Gastrocnemius medialis (tissue), 4 donors: ENCODE measurements at regions not wholly inside any gene's neighbourhood (a gene's known extent, or its start where the extent isn't known, plus 50 kb on each side); places are given as distances from the start of the nearest gene placed in this dataset.

Experiments used
- ATAC-seq, 2 donors: fragments of 150-250 bp; one replicate each; pipeline ENCODE4 v1.9.1; 2016
- DNase-seq, 2 donors: peaks; one replicate each; pipeline ENCODE4 v3.0.0-alpha.2; 2019
- H3K27ac ChIP-seq, 4 donors: fragments of 200-600 bp; sonication (generic); 1 replicate in 1 of 4; 2 replicates in 3 of 4; pipeline ENCODE4 v1.5.1; 2016 to 2018; ENCODE audit warnings: mild to moderate bottlenecking in 2 of 4, moderate library complexity in 1 of 4
- H3K27me3 ChIP-seq, 3 donors: fragments of 200-600 bp; sonication (generic) in 2 of 3; 1 replicate in 1 of 3; 2 replicates in 2 of 3; pipeline versions ENCODE4 v1.5.1 to v1.6.0; 2016 to 2019; ENCODE audit warnings: mild to moderate bottlenecking in 1 of 3, moderate library complexity in 1 of 3
- H3K36me3 ChIP-seq, 2 donors: fragments of 200-600 bp; sonication (generic) in 1 of 2; one replicate each; pipeline ENCODE4 v1.5.1; 2017 to 2018
- H3K4me1 ChIP-seq, 2 donors: fragments of 200-600 bp; sonication (generic) in 1 of 2; one replicate each; pipeline ENCODE4 v1.5.1; 2016 to 2017; ENCODE audit warnings: mild to moderate bottlenecking in 2 of 2
- H3K4me3 ChIP-seq, 4 donors: fragments of 200-600 bp; sonication (generic) in 3 of 4; 1 replicate in 1 of 4; 2 replicates in 3 of 4; pipeline ENCODE4 v1.5.1; 2016 to 2019; ENCODE audit warnings: mild to moderate bottlenecking in 2 of 4
- H3K9me3 ChIP-seq, 3 donors: fragments of 200-600 bp; sonication (generic) in 2 of 3; 1 replicate in 1 of 3; 2 replicates in 2 of 3; pipeline ENCODE4 v1.5.1; 2016 to 2019
- POLR2A ChIP-seq, 2 donors: fragments of 450-650 bp; IDR thresholded peaks; one replicate each; pipeline ENCODE4 v1.6.1; 2017; ENCODE audit warnings: antibody characterized with exemption in 2 of 2, mild to moderate bottlenecking in 2 of 2, moderate library complexity in 2 of 2
- in situ Hi-C, 4 donors: fragments of 200-750 bp; cut with MboI; loops; one replicate each; pipeline versions ENCODE4 v1.15.0 to v1.8.0; 2017; ENCODE audit warnings: low sequenced_read_pairs in 4 of 4
- intact Hi-C: fragments of 100-400 bp; cut with DNase I; formaldehyde crosslinking; loops from one replicate; pipeline ENCODE4 v1.15.1; 2023; ENCODE audit warnings: low total_unique reads
- TF ChIP-seq, protein P1 (sequence below), 5 experiments: fragments of 450-650 bp in 3 of 5; fragments of 200-600 bp in 2 of 5; sonication (generic) in 2 of 5; IDR thresholded peaks in 4 of 5; conservative IDR thresholded peaks in 1 of 5; 1 replicate in 4 of 5; 2 replicates in 1 of 5; pipeline ENCODE4 v1.5.1; 2016 to 2019; ENCODE audit warnings: antibody characterized with exemption in 5 of 5, mild to moderate bottlenecking in 3 of 5, moderate library complexity in 3 of 5

DNA sequence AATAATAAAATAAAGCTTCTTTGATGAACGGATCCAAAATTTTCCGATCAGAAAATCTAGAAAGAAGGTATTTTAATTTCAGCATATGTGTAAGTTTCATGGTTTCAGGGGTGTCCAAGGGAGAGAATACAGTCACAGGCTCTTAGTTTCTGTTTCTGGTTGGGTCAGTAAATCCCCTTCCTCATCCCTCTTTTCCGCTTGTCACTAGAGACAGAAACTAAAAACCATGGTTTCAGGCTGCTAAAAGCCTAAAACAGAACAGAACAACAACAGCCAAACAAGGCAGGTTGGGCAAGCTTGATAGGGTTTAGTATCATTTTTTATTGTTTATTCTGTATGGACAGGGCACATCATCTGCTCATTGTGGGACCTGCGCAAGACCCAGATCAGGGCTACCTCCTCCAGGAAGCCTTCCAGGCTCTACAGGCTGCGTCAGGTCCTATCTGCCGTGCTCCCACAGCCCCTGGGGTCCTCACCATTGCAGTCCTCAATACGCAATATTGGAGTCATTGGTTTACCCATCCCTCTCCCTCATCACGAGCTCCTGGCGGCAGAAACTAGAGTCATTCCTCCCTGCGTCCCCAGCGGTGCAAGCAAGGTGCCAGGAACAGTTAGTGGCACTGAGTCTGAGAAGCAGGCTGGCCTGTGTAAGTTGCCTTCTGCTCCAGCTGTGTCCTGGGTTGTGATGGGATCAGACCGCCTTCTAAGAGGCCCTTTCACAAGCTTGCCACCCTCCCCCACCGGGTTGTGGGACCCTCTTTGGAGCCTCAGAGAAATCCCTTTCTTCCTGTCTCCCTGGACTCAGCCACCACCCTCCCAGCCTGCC lies 70.2 kb upstream of the CUX1 start:
- TF ChIP-seq, protein P1, sequence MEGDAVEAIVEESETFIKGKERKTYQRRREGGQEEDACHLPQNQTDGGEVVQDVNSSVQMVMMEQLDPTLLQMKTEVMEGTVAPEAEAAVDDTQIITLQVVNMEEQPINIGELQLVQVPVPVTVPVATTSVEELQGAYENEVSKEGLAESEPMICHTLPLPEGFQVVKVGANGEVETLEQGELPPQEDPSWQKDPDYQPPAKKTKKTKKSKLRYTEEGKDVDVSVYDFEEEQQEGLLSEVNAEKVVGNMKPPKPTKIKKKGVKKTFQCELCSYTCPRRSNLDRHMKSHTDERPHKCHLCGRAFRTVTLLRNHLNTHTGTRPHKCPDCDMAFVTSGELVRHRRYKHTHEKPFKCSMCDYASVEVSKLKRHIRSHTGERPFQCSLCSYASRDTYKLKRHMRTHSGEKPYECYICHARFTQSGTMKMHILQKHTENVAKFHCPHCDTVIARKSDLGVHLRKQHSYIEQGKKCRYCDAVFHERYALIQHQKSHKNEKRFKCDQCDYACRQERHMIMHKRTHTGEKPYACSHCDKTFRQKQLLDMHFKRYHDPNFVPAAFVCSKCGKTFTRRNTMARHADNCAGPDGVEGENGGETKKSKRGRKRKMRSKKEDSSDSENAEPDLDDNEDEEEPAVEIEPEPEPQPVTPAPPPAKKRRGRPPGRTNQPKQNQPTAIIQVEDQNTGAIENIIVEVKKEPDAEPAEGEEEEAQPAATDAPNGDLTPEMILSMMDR (IDR thresholded peaks at IDR 0.05 in 4 of 5, conservative IDR thresholded peaks at IDR 0.05 in 1 of 5), result no peak
- TF ChIP-seq POLR2A (IDR thresholded peaks at IDR 0.05), result no peak
- H3K27ac ChIP-seq, result no peak overlapping the region

GRCh38 chr7:101747879-101748345 lies 69.5 kb upstream of the CUX1 start:
- Histone ChIP-seq H3K4me3 (no peak overlapping the region), H3K27ac (no peak overlapping the region), H3K36me3 (no peaks in the 10 kb centered on the region), H3K4me1 (peaks cover 0 to 4% of the 10 kb centered on the region in 2 donors), H3K27me3 (peaks cover 5 to 17% (median 8%) of the 10 kb centered on the region in 3 donors), H3K9me3 (no peaks in the 10 kb centered on the region)
- ATAC-seq (no peak), DNase-seq (no peak)
- intact Hi-C loops, result loop anchor here (10.0 kb wide), 1 partner anchor 487 kb away; no protein-coding TSS in a partner anchor
- in situ Hi-C loops, result no loop called here
- TF ChIP-seq, protein P1 (IDR thresholded peaks at IDR 0.05 in 4 of 5, conservative IDR thresholded peaks at IDR 0.05 in 1 of 5), result no peak
- no peak for TF ChIP-seq POLR2A (IDR thresholded peaks at IDR 0.05)

More for the DNA sequence above, 70.2 kb upstream of the CUX1 start:
- DNase-seq, result no peak
- intact Hi-C loops (loop anchor here (10.0 kb wide), 1 partner anchor 488 kb away; no protein-coding TSS in a partner anchor), in situ Hi-C loops (no loop called here)
- Histone ChIP-seq H3K36me3 (no peaks in the 10 kb centered on the region), H3K4me3 (no peak overlapping the region), H3K9me3 (no peaks in the 10 kb centered on the region), H3K4me1 (peaks cover 0 to 4% of the 10 kb centered on the region in 2 donors), H3K27me3 (peaks cover 7 to 20% (median 8%) of the 10 kb centered on the region in 3 donors)
- ATAC-seq, result no peak

DNA sequence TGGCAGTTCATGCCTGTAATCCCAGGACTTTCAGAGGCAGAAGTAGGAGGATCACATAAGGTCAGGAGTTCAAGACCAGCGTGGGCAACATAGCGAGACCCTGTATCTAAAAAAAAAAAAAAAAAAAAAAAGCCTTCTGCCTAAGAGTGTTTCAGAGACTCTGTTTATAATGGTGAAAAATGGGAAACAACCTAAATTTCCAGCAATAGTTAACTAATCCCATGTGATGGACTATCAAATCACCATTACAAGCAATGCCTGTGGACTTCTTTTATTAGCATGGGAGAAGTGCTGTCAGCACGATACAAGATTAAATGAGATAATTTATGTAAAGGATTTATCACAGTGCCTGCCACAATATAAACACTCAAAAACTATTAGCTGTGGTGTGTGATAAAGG lies 67.5 kb upstream of the CUX1 start:
- intact Hi-C loops, result loop anchor here (10.0 kb wide), 1 partner anchor 485 kb away; no protein-coding TSS in a partner anchor
- Histone ChIP-seq H3K27me3 (peaks cover 9 to 11% (median 9%) of the 10 kb centered on the region in 3 donors), H3K27ac (no peak overlapping the region), H3K4me1 (peaks cover 0 to 9% of the 10 kb centered on the region in 2 donors), H3K4me3 (no peak overlapping the region), H3K36me3 (no peaks in the 10 kb centered on the region), H3K9me3 (no peaks in the 10 kb centered on the region)
- no peak for TF ChIP-seq POLR2A (IDR thresholded peaks at IDR 0.05)
- TF ChIP-seq, protein P1 (IDR thresholded peaks at IDR 0.05 in 4 of 5, conservative IDR thresholded peaks at IDR 0.05 in 1 of 5), result no peak
- in situ Hi-C loops, result no loop called here
- no peak for DNase-seq
- no peak for ATAC-seq

- Histone ChIP-seq H3K4me1 (peaks cover 0 to 10% of the 10 kb centered on the region in 2 donors), H3K4me3 (no peak overlapping the region), H3K36me3 (no peaks in the 10 kb centered on the region), H3K9me3 (no peaks in the 10 kb centered on the region), H3K27ac (no peak overlapping the region), H3K27me3 (peaks cover 0 to 9% (median 4%) of the 10 kb centered on the region in 3 donors)
- intact Hi-C loops (no loop called here), in situ Hi-C loops (no loop called here)
- ATAC-seq (no peak), DNase-seq (no peak)
- TF ChIP-seq, protein P1 (IDR thresholded peaks at IDR 0.05 in 4 of 5, conservative IDR thresholded peaks at IDR 0.05 in 1 of 5), result no peak
- TF ChIP-seq POLR2A (IDR thresholded peaks at IDR 0.05), result no peak
Observed at GRCh38 chr7:101753316-101753715, 64.1 kb upstream of the CUX1 start.
